ENCODE measurements at regions not wholly inside any gene's neighbourhood (a gene's known extent, or its start where the extent isn't known, plus 50 kb on each side); places are given as distances from the start of the nearest gene placed in this dataset.
A peak's percentile ranks its signal among the peaks of the same experiment; 100 is the strongest.

- Histone ChIP-seq H3K27me3 (no peaks in the 10 kb centered on the region), H3K27ac (no peak overlapping the region), H3K9me3 (no peaks in the 10 kb centered on the region), H3K4me3 (replicated peaks in 1 of 3) (no peak overlapping the region), H3K4me1 (no peaks in the 10 kb centered on the region), H3K36me3 (no peaks in the 10 kb centered on the region)
- TF ChIP-seq POLR2A (IDR thresholded peaks at IDR 0.05): no peak
- TF ChIP-seq CTCF (IDR thresholded peaks at IDR 0.05): peak in 3 of 6 experiments; percentile 20 to 42 (median 38)
- 43 to 48% methylated on average over 8 of the region's 8 CpGs for WGBS, 2 donors
- intact Hi-C loops (cut with DNase I): no loop called here
- DNase-seq: no peak
Measured at GRCh38 chr12:92608151-92609091, 94.4 kb upstream of the PLEKHG7 start.

DNA sequence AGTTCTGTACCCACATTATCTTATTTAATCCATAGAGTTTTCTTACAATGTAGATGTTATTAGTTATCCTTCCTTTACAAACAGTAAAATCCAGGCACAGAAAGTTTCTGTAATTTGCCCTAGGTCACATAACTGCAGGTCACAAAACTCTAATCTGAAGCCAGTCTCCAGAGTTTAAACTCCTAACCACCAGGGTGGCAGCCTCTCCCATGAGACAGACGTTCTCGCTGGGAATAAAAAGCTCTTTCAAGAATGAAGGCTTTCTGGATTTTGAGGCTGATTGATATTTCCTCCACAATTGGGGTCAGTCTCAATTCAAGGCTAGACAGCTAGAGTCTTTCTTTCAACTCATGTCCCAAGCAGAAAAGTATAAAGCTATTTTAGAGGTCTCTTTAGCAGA, 95.8 kb upstream of the PLEKHG7 start:
- DNase-seq: no peak
- no peaks in the 10 kb centered on the region for H3K9me3 ChIP-seq
- no peaks in the 10 kb centered on the region for H3K4me1 ChIP-seq
- WGBS, 2 donors: 89 to 91% methylated on average over 2 of the region's 2 CpGs
- no peak overlapping the region for H3K27ac ChIP-seq
- TF ChIP-seq CTCF (IDR thresholded peaks at IDR 0.05) (no peak), POLR2A (IDR thresholded peaks at IDR 0.05) (no peak)
- H3K27me3 ChIP-seq: no peaks in the 10 kb centered on the region
- no peak overlapping the region for H3K4me3 ChIP-seq (replicated peaks in 1 of 3)
- intact Hi-C loops (cut with DNase I): no loop called here
- no peaks in the 10 kb centered on the region for H3K36me3 ChIP-seq

DNA sequence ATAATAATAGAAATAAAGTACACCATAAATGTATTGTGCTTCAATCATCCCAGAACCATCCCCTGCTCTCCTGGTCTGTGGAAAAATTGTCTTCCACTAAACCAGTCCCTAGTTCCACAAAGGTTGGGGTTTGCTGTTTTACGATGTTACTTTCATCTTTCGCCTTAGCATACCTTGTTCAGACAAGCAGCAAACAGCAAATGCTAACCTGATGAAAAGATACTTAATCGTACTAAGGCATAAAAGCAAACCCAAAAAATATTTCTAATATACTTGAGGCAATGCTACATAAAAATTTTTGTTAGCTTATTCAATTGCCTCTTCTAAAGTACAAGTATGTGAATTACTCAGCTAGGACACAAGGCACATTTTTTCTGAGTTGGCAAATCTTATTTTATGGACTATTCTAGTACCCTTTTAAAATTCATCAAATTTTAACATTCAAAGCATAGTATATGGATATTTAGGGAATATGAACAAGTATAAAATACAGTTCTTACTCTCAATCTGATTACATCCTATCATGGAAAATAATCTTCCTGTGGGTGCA, 97.1 kb upstream of the PLEKHG7 start:
- H3K36me3 ChIP-seq: no peaks in the 10 kb centered on the region
- no peaks in the 10 kb centered on the region for H3K9me3 ChIP-seq
- H3K27ac ChIP-seq: no peak overlapping the region
- intact Hi-C loops (cut with DNase I): no loop called here
- H3K27me3 ChIP-seq: no peaks in the 10 kb centered on the region
- no peaks in the 10 kb centered on the region for H3K4me1 ChIP-seq
- 78 to 79% methylated on average over 3 of the region's 3 CpGs for WGBS, 2 donors
- TF ChIP-seq POLR2A (IDR thresholded peaks at IDR 0.05): no peak
- TF ChIP-seq CTCF (IDR thresholded peaks at IDR 0.05): no peak
- no peak for DNase-seq
- H3K4me3 ChIP-seq (replicated peaks in 1 of 3): no peak overlapping the region

- H3K27ac ChIP-seq: no peak overlapping the region
Measured at GRCh38 chr12:92604786-92605185, 98.0 kb upstream of the PLEKHG7 start.

More at GRCh38 chr12:92604786-92605185, 98.0 kb upstream of the PLEKHG7 start:
- no peak for DNase-seq
- TF ChIP-seq CTCF (IDR thresholded peaks at IDR 0.05): no peak
- TF ChIP-seq POLR2A (IDR thresholded peaks at IDR 0.05): no peak
- no peaks in the 10 kb centered on the region for H3K36me3 ChIP-seq
- no peak overlapping the region for H3K4me3 ChIP-seq (replicated peaks in 1 of 3)
- H3K9me3 ChIP-seq: no peaks in the 10 kb centered on the region
- H3K4me1 ChIP-seq: no peaks in the 10 kb centered on the region
- intact Hi-C loops (cut with DNase I): no loop called here
- H3K27me3 ChIP-seq: no peaks in the 10 kb centered on the region

Measured in thyroid gland (tissue), 4 donors.